ENCODE measurements at regions not wholly inside any gene's neighbourhood (a gene's known extent, or its start where the extent isn't known, plus 50 kb on each side); places are given as distances from the start of the nearest gene placed in this dataset.

GRCh38 chr13:27347211-27347772, 76.7 kb downstream of the RASL11A start:
- no peak for TF ChIP-seq POLR2A (IDR thresholded peaks at IDR 0.05; ENCODE audit: low read depth, low read length)
- TF ChIP-seq CTCF (IDR thresholded peaks at IDR 0.05; ENCODE audit: extremely low read depth in 1 of 2, insufficient read depth in 1 of 2, low read depth in 1 of 2, low read length in 2 of 2) = no peak
- no peak for TF ChIP-seq POLR2AphosphoS5 (IDR thresholded peaks at IDR 0.05; ENCODE audit: insufficient read depth, low read depth, low read length)
- no peak for TF ChIP-seq FOS (IDR thresholded peaks at IDR 0.05; ENCODE audit: borderline replicate concordance, insufficient read depth, low read length)
- TF ChIP-seq GATA2 (IDR thresholded peaks at IDR 0.05; ENCODE audit: insufficient read depth, insufficient read length, low read depth, low read length) = no peak
- no peak for TF ChIP-seq MYC (IDR thresholded peaks at IDR 0.05; ENCODE audit: low read depth, low read length)
- no peak for TF ChIP-seq JUN (IDR thresholded peaks at IDR 0.05; ENCODE audit: borderline replicate concordance, insufficient read depth, insufficient read length, low read depth)

All from endothelial cell of umbilical vein (primary cell).